GM21447 (cell line): ENCODE measurements at regions not wholly inside any gene's neighbourhood (a gene's known extent, or its start where the extent isn't known, plus 50 kb on each side); places are given as distances from the start of the nearest gene placed in this dataset.
"Not testable (repeated sequence)": the region's sequence is repeated elsewhere in the genome, so short reads cannot be mapped to it uniquely, and the experiment has no call there.

Experiments
- ATAC-seq: cut with Tn5 transposase; IDR thresholded peaks from one replicate; pipeline ENCODE4 v1.9.1; 2021; ENCODE audit not compliant: unreplicated experiment

- no peak for ATAC-seq
Observed at GRCh38 chr16:72464052-72464451, 292.1 kb upstream of the PMFBP1 start.

- no peak for ATAC-seq
Observed at GRCh38 chr16:72458035-72458434, 286.1 kb upstream of the PMFBP1 start.

- ATAC-seq, result no peak
Observed at GRCh38 chr16:72457243-72457940, 285.4 kb upstream of the PMFBP1 start.

- ATAC-seq, result no peak
Observed at GRCh38 chr16:72455743-72456659, 284.0 kb upstream of the PMFBP1 start.

GRCh38 chr16:72453856-72454255, 281.9 kb upstream of the PMFBP1 start:
- ATAC-seq, result not testable (repeated sequence)

- no peak for ATAC-seq
Observed at GRCh38 chr16:72444696-72445095, 272.7 kb upstream of the PMFBP1 start.

- ATAC-seq, result no peak
Observed at GRCh38 chr16:72443809-72444208, 271.9 kb upstream of the PMFBP1 start.

GRCh38 chr16:72442385-72443158, 270.6 kb upstream of the PMFBP1 start:
- ATAC-seq, result no peak

GRCh38 chr16:72437891-72438290, 265.9 kb upstream of the PMFBP1 start:
- ATAC-seq, result no peak

- ATAC-seq, result no peak
Observed at GRCh38 chr16:72434159-72434558, 262.2 kb upstream of the PMFBP1 start.

- no peak for ATAC-seq
Observed at GRCh38 chr16:72430121-72430520, 258.2 kb upstream of the PMFBP1 start.

GRCh38 chr16:72429671-72430081, 257.7 kb upstream of the PMFBP1 start:
- ATAC-seq, result no peak

- no peak for ATAC-seq
Observed at GRCh38 chr16:72428681-72429376, 256.9 kb upstream of the PMFBP1 start.

- ATAC-seq, result no peak
Observed at GRCh38 chr16:72427783-72428331, 255.9 kb upstream of the PMFBP1 start.

GRCh38 chr16:72427051-72427782, 255.3 kb upstream of the PMFBP1 start:
- no peak for ATAC-seq

- ATAC-seq, result no peak
Observed at GRCh38 chr16:72426386-72426785, 254.4 kb upstream of the PMFBP1 start.

GRCh38 chr16:72425571-72426341, 253.8 kb upstream of the PMFBP1 start:
- no peak for ATAC-seq

- no peak for ATAC-seq
Observed at GRCh38 chr16:72424757-72425156, 252.8 kb upstream of the PMFBP1 start.

- no peak for ATAC-seq
Observed at GRCh38 chr16:72422308-72422897, 250.4 kb upstream of the PMFBP1 start.
